ENCODE measurements at regions not wholly inside any gene's neighbourhood (a gene's known extent, or its start where the extent isn't known, plus 50 kb on each side); places are given as distances from the start of the nearest gene placed in this dataset.
"Not testable (repeated sequence)": the region's sequence is repeated elsewhere in the genome, so short reads cannot be mapped to it uniquely, and the experiment has no call there.

GRCh38 chrX:137107877-137108276, 74.1 kb upstream of the GPR101 start:
- not testable (repeated sequence) for TF ChIP-seq EP300 (IDR thresholded peaks at IDR 0.05); CTCF (IDR thresholded peaks at IDR 0.05); POLR2A (IDR thresholded peaks at IDR 0.05; ENCODE audit: low read depth); POLR2AphosphoS5 (IDR thresholded peaks at IDR 0.05)
